K562 (cell line): ENCODE measurements at regions not wholly inside any gene's neighbourhood (a gene's known extent, or its start where the extent isn't known, plus 50 kb on each side); places are given as distances from the start of the nearest gene placed in this dataset.

Experiments
- ATAC-seq: fragments of 200-7000 bp; cut with Tn5 transposase; 3 replicates; pipeline ENCODE4 v1.9.1; 2020; ENCODE audit warnings: moderate library complexity
- BruUV-seq: library from RNA; stranded (reverse); fragments of 400-500 nt; replicated peaks from 2 replicates; lab custom pipeline; 2021; lab: Mats Ljungman, UMichigan
- CTCF ChIA-PET: fragments of 300-600 bp; formaldehyde crosslinking; extraction: SDS; loops from one replicate; lab custom pipeline; 2021; ENCODE audit warnings: low intra/inter-chr PET ratio; lab: Yijun Ruan, JAX
- POLR2A ChIA-PET: fragments of 300-600, 350-650 bp; sonication (Branson Sonifier 250); formaldehyde crosslinking; extraction: SDS; loops from one replicate; lab custom pipeline; 2021; ENCODE audit warnings: antibody characterized with exemption, inconsistent platforms; lab: Yijun Ruan, JAX
- DNase-seq, 4 experiments: peaks; one replicate each; pipeline versions ENCODE4 v3.0.0 to v3.0.0-alpha.2; 2011 to 2018; ENCODE audit warnings: low spot score in 3 of 4, mixed read lengths in 3 of 4; ENCODE audit errors: extremely low read depth in 1 of 4
- FAIRE-seq: peaks from 2 replicates; lab custom pipeline; 2011; peaks lifted over from hg19 to GRCh38; lab: Jason Lieb, UNC
- H2AFZ ChIP-seq: 2 replicates; pipeline ENCODE4 v1.6.0; 2011; ENCODE audit warnings: low read depth, low read length, control low read depth, inconsistent platforms
- H3K27ac ChIP-seq: fragments of 200-600 bp; 3 replicates; pipeline ENCODE4 v1.8.0; 2011; ENCODE audit warnings: low read depth, mild to moderate bottlenecking, control low read depth, inconsistent platforms, low read length, moderate library complexity, mixed read lengths; ENCODE audit errors: extremely low read depth
- H3K27me3 ChIP-seq, 2 experiments: fragments of 300-600 bp in 1 of 2; 2 replicates in 1 of 2; 3 replicates in 1 of 2; pipeline versions ENCODE4 v1.6.0 to v1.8.0; 2011; ENCODE audit warnings: inconsistent platforms in 2 of 2, low read length in 2 of 2, mild to moderate bottlenecking in 1 of 2, mixed read lengths in 1 of 2, moderate library complexity in 1 of 2; ENCODE audit not compliant: control insufficient read depth in 2 of 2, insufficient read depth in 2 of 2
- H3K36me3 ChIP-seq: fragments of 300-600 bp; 3 replicates; pipeline ENCODE4 v1.8.0; 2011; ENCODE audit warnings: mild to moderate bottlenecking, low read length, inconsistent platforms; ENCODE audit not compliant: control insufficient read depth, insufficient read depth
- H3K4me1 ChIP-seq, 2 experiments: fragments of 200-600 bp in 1 of 2; replicated peaks in 1 of 2; 2 replicates in 1 of 2; 3 replicates in 1 of 2; pipeline versions ENCODE4 v1.5.1 to v1.8.0; 2011; ENCODE audit warnings: inconsistent platforms in 2 of 2, low read length in 2 of 2, mild to moderate bottlenecking in 1 of 2, mixed read lengths in 1 of 2, moderate library complexity in 1 of 2; ENCODE audit not compliant: control insufficient read depth in 2 of 2, insufficient read depth in 2 of 2
- H3K4me2 ChIP-seq: 2 replicates; pipeline ENCODE4 v1.6.1; 2011; ENCODE audit warnings: low read length, control low read depth, inconsistent platforms, mixed read lengths; ENCODE audit not compliant: insufficient read depth
- H3K4me3 ChIP-seq: fragments of 200-600 bp; sonication (generic), shearing (Covaris generic); 2 replicates; pipeline ENCODE4 v1.5.1; 2016; ENCODE audit warnings: control low read depth, inconsistent platforms
- H3K79me2 ChIP-seq: fragments of 200-600 bp; 3 replicates; pipeline ENCODE4 v1.8.0; 2011; ENCODE audit warnings: low read length, inconsistent platforms; ENCODE audit not compliant: control insufficient read depth, insufficient read depth
- H3K9ac ChIP-seq, 2 experiments: 2 replicates each; pipeline versions ENCODE4 v1.6.0 to v1.6.1; 2011; ENCODE audit warnings: low read depth in 2 of 2, low read length in 2 of 2, control low read depth in 1 of 2, inconsistent platforms in 1 of 2, mild to moderate bottlenecking in 1 of 2, mixed read lengths in 1 of 2; ENCODE audit not compliant: insufficient read depth in 1 of 2
- H3K9me1 ChIP-seq: one replicate; pipeline ENCODE4 v1.6.0; 2011; ENCODE audit warnings: inconsistent platforms, mild to moderate bottlenecking, low read length, moderate library complexity; ENCODE audit not compliant: control insufficient read depth, insufficient read depth
- H3K9me3 ChIP-seq: replicated peaks from 2 replicates; pipeline ENCODE4 v1.5.1; 2011; ENCODE audit warnings: low read depth, low read length, inconsistent platforms; ENCODE audit not compliant: control insufficient read depth, insufficient read depth
- H4K20me1 ChIP-seq: replicated peaks from 2 replicates; pipeline ENCODE4 v1.6.1; 2011; ENCODE audit warnings: low read length, inconsistent platforms, mixed read lengths; ENCODE audit not compliant: control insufficient read depth, insufficient read depth
- E2F3 ChIP-seq: fragments of 250-450 bp; sonication (Bioruptor Pico); IDR thresholded peaks from 2 replicates; pipeline ENCODE4 v1.4.0; 2020; ENCODE audit warnings: mild to moderate bottlenecking
- HLTF ChIP-seq: fragments of 450-650 bp; IDR thresholded peaks from 2 replicates; pipeline ENCODE4 v1.6.1; 2016
- HSF4 ChIP-seq: fragments of 250-450 bp; sonication (Bioruptor Pico); IDR thresholded peaks from 2 replicates; pipeline ENCODE4 v2.1.2; 2022; ENCODE audit warnings: mild to moderate bottlenecking, moderate library complexity, borderline replicate concordance
- PCBP1 ChIP-seq: fragments of 200-400 bp; formaldehyde crosslinking; IDR thresholded peaks from 2 replicates; pipeline ENCODE4 v1.6.1; 2018; ENCODE audit warnings: mild to moderate bottlenecking, low read depth, low read length; ENCODE audit not compliant: poor library complexity, severe bottlenecking
- POLR2AphosphoS5 ChIP-seq: IDR thresholded peaks from 2 replicates; pipeline ENCODE4 v1.6.1; 2011; ENCODE audit warnings: mild to moderate bottlenecking, low read depth, low read length, moderate library complexity; ENCODE audit not compliant: control insufficient read depth, insufficient read depth
- RBM14 ChIP-seq: fragments of 200-400 bp; formaldehyde crosslinking; IDR thresholded peaks from 2 replicates; pipeline ENCODE4 v1.6.1; 2018; ENCODE audit warnings: low read depth, mild to moderate bottlenecking, low read length, moderate library complexity, borderline replicate concordance; ENCODE audit not compliant: insufficient read depth
- TCF7L2 ChIP-seq: fragments of 150-350 bp; IDR thresholded peaks from 2 replicates; pipeline ENCODE4 v1.6.1; 2016; ENCODE audit warnings: low read depth, mild to moderate bottlenecking, low read length, moderate library complexity
- ZFP30 ChIP-seq: fragments of 250-450 bp; sonication (Bioruptor Pico); IDR thresholded peaks from 2 replicates; pipeline ENCODE4 v1.8.0; 2022; ENCODE audit warnings: moderate library complexity, mild to moderate bottlenecking, inconsistent platforms, borderline replicate concordance
- ZNF165 ChIP-seq: fragments of 250-450 bp; sonication (Bioruptor Pico); IDR thresholded peaks from 2 replicates; pipeline ENCODE4 v1.4.0; 2020; ENCODE audit warnings: borderline replicate concordance
- ZNF280B ChIP-seq: fragments of 250-450 bp; sonication (Bioruptor Pico); IDR thresholded peaks from 2 replicates; pipeline ENCODE4 v1.5.1; 2021; ENCODE audit warnings: mild to moderate bottlenecking
- ZNF282 ChIP-seq: sonication (generic); formaldehyde crosslinking; IDR thresholded peaks from 2 replicates; pipeline ENCODE4 v1.8.1; 2023; ENCODE audit warnings: missing genetic modification reagents
- ZNF324 ChIP-seq: fragments of 250-450 bp; sonication (Bioruptor Pico); IDR thresholded peaks from 2 replicates; pipeline ENCODE4 v1.4.0; 2020; ENCODE audit warnings: mild to moderate bottlenecking
- WGBS: fragments of 100-300 bp; shearing (Covaris generic); methylation state at CpG from one replicate; pipeline ENCODE4 v1.1.6; 2016; ENCODE audit warnings: low coverage, mixed read lengths; ENCODE audit not compliant: insufficient coverage; ENCODE audit errors: missing lambda C conversion rate; 5-methylcytosine and 5-hydroxymethylcytosine counted together
- in situ Hi-C: fragments of 300-500 bp; cut with MboI; formaldehyde crosslinking; loops from 4 replicates; pipeline ENCODE4 v1.15.0; 2018; ENCODE audit warnings: inconsistent platforms, mixed read lengths
- intact Hi-C: fragments of 100-400 bp; cut with micrococcal nuclease; formaldehyde crosslinking; loops from 2 replicates; pipeline ENCODE4 v1.14.2; 2022
- TF ChIP-seq, protein P1 (sequence below): sonication (generic); formaldehyde crosslinking; IDR thresholded peaks from 2 replicates; pipeline ENCODE4 v1.8.1; 2022; ENCODE audit warnings: missing genetic modification reagents
- TF ChIP-seq, protein P2 (sequence below): fragments of 450-650 bp; formaldehyde crosslinking; IDR thresholded peaks from 2 replicates; pipeline ENCODE4 v1.4.0; 2020; ENCODE audit warnings: mild to moderate bottlenecking, mixed read lengths

GRCh38 chr2:12488352-12489318, 228.1 kb upstream of the TRIB2 start:
- ATAC-seq (no peak), FAIRE-seq (no peak), DNase-seq (no peak)
- TF ChIP-seq TCF7L2 (no peak), E2F3 (CRISPR knock-in tag) (no peak), ZNF282 (CRISPR knock-in tag) (no peak), HLTF (no peak), ZNF280B (CRISPR knock-in tag) (no peak), ZNF324 (no peak), ZFP30 (CRISPR knock-in tag) (no peak), ZNF165 (CRISPR knock-in tag) (no peak), PCBP1 (no peak), POLR2AphosphoS5 (no peak), HSF4 (CRISPR knock-in tag) (no peak), RBM14 (no peak)
- TF ChIP-seq, protein P1, sequence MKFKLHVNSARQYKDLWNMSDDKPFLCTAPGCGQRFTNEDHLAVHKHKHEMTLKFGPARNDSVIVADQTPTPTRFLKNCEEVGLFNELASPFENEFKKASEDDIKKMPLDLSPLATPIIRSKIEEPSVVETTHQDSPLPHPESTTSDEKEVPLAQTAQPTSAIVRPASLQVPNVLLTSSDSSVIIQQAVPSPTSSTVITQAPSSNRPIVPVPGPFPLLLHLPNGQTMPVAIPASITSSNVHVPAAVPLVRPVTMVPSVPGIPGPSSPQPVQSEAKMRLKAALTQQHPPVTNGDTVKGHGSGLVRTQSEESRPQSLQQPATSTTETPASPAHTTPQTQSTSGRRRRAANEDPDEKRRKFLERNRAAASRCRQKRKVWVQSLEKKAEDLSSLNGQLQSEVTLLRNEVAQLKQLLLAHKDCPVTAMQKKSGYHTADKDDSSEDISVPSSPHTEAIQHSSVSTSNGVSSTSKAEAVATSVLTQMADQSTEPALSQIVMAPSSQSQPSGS (CRISPR knock-in tag): no peak
- TF ChIP-seq, protein P2, sequence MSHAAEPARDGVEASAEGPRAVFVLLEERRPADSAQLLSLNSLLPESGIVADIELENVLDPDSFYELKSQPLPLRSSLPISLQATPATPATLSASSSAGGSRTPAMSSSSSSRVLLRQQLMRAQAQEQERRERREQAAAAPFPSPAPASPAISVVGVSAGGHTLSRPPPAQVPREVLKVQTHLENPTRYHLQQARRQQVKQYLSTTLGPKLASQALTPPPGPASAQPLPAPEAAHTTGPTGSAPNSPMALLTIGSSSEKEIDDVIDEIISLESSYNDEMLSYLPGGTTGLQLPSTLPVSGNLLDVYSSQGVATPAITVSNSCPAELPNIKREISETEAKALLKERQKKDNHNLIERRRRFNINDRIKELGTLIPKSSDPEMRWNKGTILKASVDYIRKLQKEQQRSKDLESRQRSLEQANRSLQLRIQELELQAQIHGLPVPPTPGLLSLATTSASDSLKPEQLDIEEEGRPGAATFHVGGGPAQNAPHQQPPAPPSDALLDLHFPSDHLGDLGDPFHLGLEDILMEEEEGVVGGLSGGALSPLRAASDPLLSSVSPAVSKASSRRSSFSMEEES: no peak
- ChIA-PET CTCF (no interaction called here), POLR2A (interaction anchor here (0.5 kb wide), 2 partner anchors 46 to 89 kb away, joined by 3 to 4 read pairs; no protein-coding TSS in a partner anchor)
- WGBS: 67% methylated on average over 11 of the region's 12 CpGs
- H3K4me1 ChIP-seq: peaks cover 4 to 5% of the 10 kb centered on the region in 2 experiments; a peak in 3 of 5 replicates
- no peak overlapping the region for H3K9ac ChIP-seq
- no TSS peak for BruUV-seq
- in situ Hi-C loops: no loop called here
- H3K9me3 ChIP-seq: no peaks in the 10 kb centered on the region; the same call in 1 of the 2 replicates
- no peak overlapping the region for H3K4me2 ChIP-seq
- no peaks in the 10 kb centered on the region for H3K9me1 ChIP-seq
- H2AFZ ChIP-seq: no peak overlapping the region
- no peaks in the 10 kb centered on the region for H3K27me3 ChIP-seq
- H3K27ac ChIP-seq: no peak overlapping the region
- H4K20me1 ChIP-seq: no peaks in the 10 kb centered on the region
- H3K36me3 ChIP-seq: no peaks in the 10 kb centered on the region
- no peak overlapping the region for H3K4me3 ChIP-seq
- H3K79me2 ChIP-seq: no peaks in the 10 kb centered on the region
- intact Hi-C loops: no loop called here
